ENCODE measurements at regions not wholly inside any gene's neighbourhood (a gene's known extent, or its start where the extent isn't known, plus 50 kb on each side); places are given as distances from the start of the nearest gene placed in this dataset.
"Not testable (repeated sequence)": the region's sequence is repeated elsewhere in the genome, so short reads cannot be mapped to it uniquely, and the experiment has no call there.

DNA sequence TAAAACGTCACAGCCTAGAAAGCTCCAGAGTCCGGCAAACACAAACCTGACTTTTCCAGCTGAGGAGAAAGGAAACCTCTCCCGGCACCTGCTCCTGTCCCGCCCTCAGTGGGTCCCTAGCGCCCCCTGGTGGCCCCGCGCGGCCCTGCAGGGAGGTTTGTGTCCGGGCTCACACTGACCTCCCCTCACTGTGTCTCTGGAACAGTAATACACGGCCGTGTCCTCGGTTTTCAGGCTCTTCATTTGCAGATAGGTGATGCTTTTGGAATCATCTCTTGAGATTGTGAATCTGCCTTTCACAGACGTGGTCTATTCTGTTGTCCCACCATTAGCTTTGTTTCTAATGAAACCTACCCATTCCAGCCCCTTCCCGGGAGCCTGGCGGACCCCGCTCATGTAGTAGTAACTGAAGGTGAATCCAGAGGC, 731.2 kb downstream of the TMEM121 start:
- H2AFZ ChIP-seq (ENCODE audit: low read length); H3K9me3 ChIP-seq (ENCODE audit: low read length); intact Hi-C loops (cut with micrococcal nuclease; ENCODE audit: unreplicated experiment); H3K79me2 ChIP-seq (ENCODE audit: insufficient read depth, low read length); POLR2A ChIA-PET; H3K4me1 ChIP-seq (ENCODE audit: insufficient read depth, low read length); H4K20me1 ChIP-seq (ENCODE audit: insufficient read depth, low read length); H3K4me2 ChIP-seq (ENCODE audit: low read depth, low read length); H3K9ac ChIP-seq (ENCODE audit: insufficient read depth, low read depth, low read length); CTCF ChIA-PET (ENCODE audit: low intra/inter-chr PET ratio, low total read pairs); H3K27me3 ChIP-seq (ENCODE audit: control insufficient read depth in 1 of 2, insufficient read depth in 2 of 2, low read length in 2 of 2); in situ Hi-C loops (cut with HindIII; ENCODE audit: extremely low pct_ligation_motif_present, low pct_unique_long_range_greater_than_20kb); H3K4me3 ChIP-seq (replicated peaks in 1 of 3; ENCODE audit: insufficient read depth in 1 of 3, low read depth in 2 of 3, low read length in 3 of 3); H3K27ac ChIP-seq (ENCODE audit: extremely low read length, insufficient read depth, low read length); H3K36me3 ChIP-seq (replicated peaks in 1 of 2; ENCODE audit: control insufficient read depth in 1 of 2, insufficient read depth in 2 of 2, low read length in 2 of 2); BruUV-seq (replicated peaks); FAIRE-seq: not testable (repeated sequence)
- TF ChIP-seq, protein P1, sequence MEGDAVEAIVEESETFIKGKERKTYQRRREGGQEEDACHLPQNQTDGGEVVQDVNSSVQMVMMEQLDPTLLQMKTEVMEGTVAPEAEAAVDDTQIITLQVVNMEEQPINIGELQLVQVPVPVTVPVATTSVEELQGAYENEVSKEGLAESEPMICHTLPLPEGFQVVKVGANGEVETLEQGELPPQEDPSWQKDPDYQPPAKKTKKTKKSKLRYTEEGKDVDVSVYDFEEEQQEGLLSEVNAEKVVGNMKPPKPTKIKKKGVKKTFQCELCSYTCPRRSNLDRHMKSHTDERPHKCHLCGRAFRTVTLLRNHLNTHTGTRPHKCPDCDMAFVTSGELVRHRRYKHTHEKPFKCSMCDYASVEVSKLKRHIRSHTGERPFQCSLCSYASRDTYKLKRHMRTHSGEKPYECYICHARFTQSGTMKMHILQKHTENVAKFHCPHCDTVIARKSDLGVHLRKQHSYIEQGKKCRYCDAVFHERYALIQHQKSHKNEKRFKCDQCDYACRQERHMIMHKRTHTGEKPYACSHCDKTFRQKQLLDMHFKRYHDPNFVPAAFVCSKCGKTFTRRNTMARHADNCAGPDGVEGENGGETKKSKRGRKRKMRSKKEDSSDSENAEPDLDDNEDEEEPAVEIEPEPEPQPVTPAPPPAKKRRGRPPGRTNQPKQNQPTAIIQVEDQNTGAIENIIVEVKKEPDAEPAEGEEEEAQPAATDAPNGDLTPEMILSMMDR (CRISPR knock-in tag; IDR thresholded peaks at IDR 0.05), result peak; percentile 74
- 9% methylated on average over 13 of the region's 16 CpGs for WGBS (ENCODE audit: low lambda C conversion rate)
- DNase-seq (ENCODE audit: low spot score), result peak; percentile 32
- ATAC-seq, result peak; percentile 78

DNA sequence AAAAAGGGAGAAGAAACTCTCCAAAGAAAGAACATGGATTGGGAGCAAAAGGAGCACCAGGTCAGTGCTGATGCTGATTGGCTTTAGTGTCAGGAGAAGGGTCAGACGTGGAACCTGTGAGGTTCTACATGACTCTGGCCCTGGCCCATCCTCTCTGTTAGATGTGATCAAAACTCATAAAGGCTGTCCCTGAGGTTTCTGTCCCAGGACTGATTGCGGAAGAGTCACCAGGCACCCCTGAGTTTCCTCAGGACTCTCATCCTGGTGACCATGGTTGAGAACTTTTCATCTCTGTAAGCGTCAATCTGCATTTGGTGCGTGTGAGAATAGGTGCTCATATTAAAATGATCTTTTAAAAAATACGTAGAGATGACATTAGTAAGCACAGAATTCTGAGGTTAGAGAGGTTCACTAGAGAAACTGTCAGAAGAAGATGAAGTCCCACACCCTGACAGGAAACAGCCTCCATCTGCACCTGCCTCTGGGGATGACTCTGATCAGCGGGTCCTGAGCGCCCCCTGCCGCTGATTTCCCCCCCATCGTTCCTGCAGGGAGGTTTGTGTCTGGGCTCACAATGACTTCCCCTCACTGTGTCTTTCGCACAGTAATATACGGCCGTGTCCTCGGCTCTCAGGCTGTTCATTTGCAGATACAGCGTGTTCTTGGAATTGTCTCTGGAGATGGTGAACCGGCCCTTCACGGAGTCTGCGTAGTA, 741.8 kb downstream of the TMEM121 start:
- no peak for ATAC-seq
- FAIRE-seq, result no peak
- no peak overlapping the region for H3K27ac ChIP-seq (ENCODE audit: extremely low read length, insufficient read depth, low read length)
- H3K27me3 ChIP-seq (ENCODE audit: control insufficient read depth in 1 of 2, insufficient read depth in 2 of 2, low read length in 2 of 2), result peaks cover 0 to 12% of the 10 kb centered on the region in 2 experiments; a peak in 3 of 5 replicates
- no peaks in the 10 kb centered on the region for H3K4me1 ChIP-seq (ENCODE audit: insufficient read depth, low read length)
- ChIA-PET CTCF (ENCODE audit: low intra/inter-chr PET ratio, low total read pairs) (no interaction called here), POLR2A (no interaction called here)
- intact Hi-C loops (cut with micrococcal nuclease; ENCODE audit: unreplicated experiment), result no loop called here
- H2AFZ ChIP-seq (ENCODE audit: low read length), result no peak overlapping the region
- no peaks in the 10 kb centered on the region for H3K36me3 ChIP-seq (replicated peaks in 1 of 2; ENCODE audit: control insufficient read depth in 1 of 2, insufficient read depth in 2 of 2, low read length in 2 of 2)
- no peak for DNase-seq (ENCODE audit: low spot score)
- in situ Hi-C loops (cut with HindIII; ENCODE audit: extremely low pct_ligation_motif_present, low pct_unique_long_range_greater_than_20kb), result no loop called here
- H4K20me1 ChIP-seq (ENCODE audit: insufficient read depth, low read length), result no peaks in the 10 kb centered on the region
- no peak overlapping the region for H3K9ac ChIP-seq (ENCODE audit: insufficient read depth, low read depth, low read length)
- BruUV-seq (replicated peaks), result no TSS peak
- 26% methylated on average over 17 of the region's 17 CpGs for WGBS (ENCODE audit: low lambda C conversion rate)
- no peaks in the 10 kb centered on the region for H3K9me3 ChIP-seq (ENCODE audit: low read length)
- no peak overlapping the region for H3K4me2 ChIP-seq (ENCODE audit: low read depth, low read length)
- no peaks in the 10 kb centered on the region for H3K79me2 ChIP-seq (ENCODE audit: insufficient read depth, low read length)
- no peak overlapping the region for H3K4me3 ChIP-seq (replicated peaks in 1 of 3; ENCODE audit: insufficient read depth in 1 of 3, low read depth in 2 of 3, low read length in 3 of 3)
- no peak for TF ChIP-seq EP300 (IDR thresholded peaks at IDR 0.05; ENCODE audit: low read depth in 2 of 2, low read length in 2 of 2)
- TF ChIP-seq EP300 (CRISPR knock-in tag; IDR thresholded peaks at IDR 0.05; ENCODE audit: borderline replicate concordance), result no peak
- no peak for TF ChIP-seq SP5 (CRISPR knock-in tag; IDR thresholded peaks at IDR 0.05; ENCODE audit: borderline replicate concordance, low read depth)
- no peak for TF ChIP-seq HNF4G (IDR thresholded peaks at IDR 0.05; ENCODE audit: borderline replicate concordance, low read depth, low read length)
- TF ChIP-seq HNF4G (CRISPR knock-in tag; IDR thresholded peaks at IDR 0.05; ENCODE audit: borderline replicate concordance, low read depth), result no peak
- no peak for TF ChIP-seq HIVEP1 (CRISPR knock-in tag; IDR thresholded peaks at IDR 0.05)
- TF ChIP-seq ZNF777 (CRISPR knock-in tag; IDR thresholded peaks at IDR 0.05), result no peak
- TF ChIP-seq, protein P2, sequence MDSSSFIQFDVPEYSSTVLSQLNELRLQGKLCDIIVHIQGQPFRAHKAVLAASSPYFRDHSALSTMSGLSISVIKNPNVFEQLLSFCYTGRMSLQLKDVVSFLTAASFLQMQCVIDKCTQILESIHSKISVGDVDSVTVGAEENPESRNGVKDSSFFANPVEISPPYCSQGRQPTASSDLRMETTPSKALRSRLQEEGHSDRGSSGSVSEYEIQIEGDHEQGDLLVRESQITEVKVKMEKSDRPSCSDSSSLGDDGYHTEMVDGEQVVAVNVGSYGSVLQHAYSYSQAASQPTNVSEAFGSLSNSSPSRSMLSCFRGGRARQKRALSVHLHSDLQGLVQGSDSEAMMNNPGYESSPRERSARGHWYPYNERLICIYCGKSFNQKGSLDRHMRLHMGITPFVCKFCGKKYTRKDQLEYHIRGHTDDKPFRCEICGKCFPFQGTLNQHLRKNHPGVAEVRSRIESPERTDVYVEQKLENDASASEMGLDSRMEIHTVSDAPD (CRISPR knock-in tag; IDR thresholded peaks at IDR 0.05), result no peak
- no peak for TF ChIP-seq ZNF598 (CRISPR knock-in tag; IDR thresholded peaks at IDR 0.05; ENCODE audit: borderline replicate concordance)
- TF ChIP-seq SUZ12 (IDR thresholded peaks at IDR 0.05; ENCODE audit: low read depth, low read length), result no peak
- no peak for TF ChIP-seq AKAP8 (CRISPR knock-in tag; IDR thresholded peaks at IDR 0.05)
- TF ChIP-seq MEIS1 (CRISPR knock-in tag; IDR thresholded peaks at IDR 0.05; ENCODE audit: borderline replicate concordance), result no peak
- no peak for TF ChIP-seq KLF12 (CRISPR knock-in tag; IDR thresholded peaks at IDR 0.05; ENCODE audit: borderline replicate concordance)
- TF ChIP-seq DMAP1 (CRISPR knock-in tag; IDR thresholded peaks at IDR 0.05), result no peak
- peak; percentile 87 for TF ChIP-seq ZNF263 (CRISPR knock-in tag; IDR thresholded peaks at IDR 0.05)
- TF ChIP-seq NCOR1 (IDR thresholded peaks at IDR 0.05; ENCODE audit: borderline replicate concordance, low read length), result no peak

Data from HepG2 (cell line).